ENCODE measurements at regions not wholly inside any gene's neighbourhood (a gene's known extent, or its start where the extent isn't known, plus 50 kb on each side); places are given as distances from the start of the nearest gene placed in this dataset.

GRCh38 chr5:170442921-170443320 is 53.8 kb upstream of the KCNMB1 start:
- TF ChIP-seq ZNF600 (tag by site-specific recombination; IDR thresholded peaks at IDR 0.05): no peak
- TF ChIP-seq ZFP69B (tag by site-specific recombination; IDR thresholded peaks at IDR 0.05): no peak
- TF ChIP-seq ZBTB21 (tag by site-specific recombination; IDR thresholded peaks at IDR 0.05): no peak
- TF ChIP-seq ZNF354C (tag by site-specific recombination; IDR thresholded peaks at IDR 0.05; ENCODE audit: borderline replicate concordance, low read depth): no peak
- TF ChIP-seq ZNF37A (tag by site-specific recombination; IDR thresholded peaks at IDR 0.05): no peak
- TF ChIP-seq ZNF362 (tag by site-specific recombination; IDR thresholded peaks at IDR 0.05): no peak
- no peak for TF ChIP-seq SP3 (tag by site-specific recombination; IDR thresholded peaks at IDR 0.05)
- no peak for TF ChIP-seq MZF1 (tag by site-specific recombination; IDR thresholded peaks at IDR 0.05; ENCODE audit: borderline replicate concordance)
- TF ChIP-seq ZNF248 (tag by site-specific recombination; IDR thresholded peaks at IDR 0.05): no peak
- TF ChIP-seq TSHZ1 (tag by site-specific recombination; IDR thresholded peaks at IDR 0.05; ENCODE audit: borderline replicate concordance): no peak
- no peak for TF ChIP-seq ZNF548 (tag by site-specific recombination; IDR thresholded peaks at IDR 0.05)
- TF ChIP-seq ZFHX2 (tag by site-specific recombination; conservative IDR thresholded peaks at IDR 0.05): no peak
- TF ChIP-seq INSM2 (tag by site-specific recombination; IDR thresholded peaks at IDR 0.05): no peak
- no peak for TF ChIP-seq ZBTB49 (tag by site-specific recombination; IDR thresholded peaks at IDR 0.05; ENCODE audit: low read depth)
- no peak for TF ChIP-seq ZNF514 (tag by site-specific recombination; IDR thresholded peaks at IDR 0.05)
- no peak for TF ChIP-seq ZFP3 (tag by site-specific recombination; IDR thresholded peaks at IDR 0.05; ENCODE audit: low read depth)
- no peak for TF ChIP-seq ZNF707 (tag by site-specific recombination; IDR thresholded peaks at IDR 0.05)
- Histone ChIP-seq H3K27ac (ENCODE audit: extremely low read depth, low read depth, low read length) (no peak overlapping the region), H3K4me1 (ENCODE audit: control insufficient read depth, insufficient read depth, low read length) (no peaks in the 10 kb centered on the region), H3K9me3 (ENCODE audit: control insufficient read depth, insufficient read depth, low read depth, low read length) (no peaks in the 10 kb centered on the region), H3K36me3 (ENCODE audit: control insufficient read depth in 2 of 2, insufficient read depth in 1 of 2, low read length in 2 of 2) (no peaks in the 10 kb centered on the region), H3K4me3 (ENCODE audit: low read depth, low read length) (no peak overlapping the region)
- ChIA-PET POLR2A (no interaction called here), CTCF (interaction anchor here (0.6 kb wide), 1 partner anchor 189 kb away, joined by 3 read pairs; no protein-coding TSS in a partner anchor)

- H3K27ac ChIP-seq (ENCODE audit: extremely low read depth, low read depth, low read length): no peak overlapping the region
- no peak for TF ChIP-seq HOXC10 (CRISPR knock-in tag; IDR thresholded peaks at IDR 0.05)
- no peak for TF ChIP-seq ZNF280D (tag by site-specific recombination; IDR thresholded peaks at IDR 0.05)
- H3K4me1 ChIP-seq (ENCODE audit: control insufficient read depth, insufficient read depth, low read length): no peaks in the 10 kb centered on the region
- no peaks in the 10 kb centered on the region for H3K36me3 ChIP-seq (ENCODE audit: control insufficient read depth in 2 of 2, insufficient read depth in 1 of 2, low read length in 2 of 2)
- no peak overlapping the region for H3K4me3 ChIP-seq (ENCODE audit: low read depth, low read length)
- H3K9me3 ChIP-seq (ENCODE audit: control insufficient read depth, insufficient read depth, low read depth, low read length): no peaks in the 10 kb centered on the region
- CTCF ChIA-PET: interaction anchor here (0.5 to 0.7 kb wide), 3 partner anchors 14 to 190 kb away, joined by 3 read pairs; no protein-coding TSS in a partner anchor
- POLR2A ChIA-PET: no interaction called here
Observed at GRCh38 chr5:170442391-170442790, 53.2 kb upstream of the KCNMB1 start.

Data from HEK293 (cell line).